MM.1S (cell line): ENCODE measurements at regions not wholly inside any gene's neighbourhood (a gene's known extent, or its start where the extent isn't known, plus 50 kb on each side); places are given as distances from the start of the nearest gene placed in this dataset.
"Not testable (repeated sequence)": the region's sequence is repeated elsewhere in the genome, so short reads cannot be mapped to it uniquely, and the experiment has no call there.

ENCODE experiments used
- DNase-seq: peaks from one replicate; pipeline ENCODE4 v3.0.0-alpha.2; 2015
- H2AFZ ChIP-seq: fragments of 300-600 bp; sonication (generic); 2 replicates; pipeline ENCODE4 v1.6.0; 2016; ENCODE audit warnings: antibody characterized with exemption, low read length
- H3F3A ChIP-seq: fragments of 300-600 bp; sonication (generic); 2 replicates; pipeline ENCODE4 v1.6.1; 2016; ENCODE audit warnings: mild to moderate bottlenecking, antibody characterized with exemption, low read length, moderate library complexity, mixed read lengths; ENCODE audit not compliant: insufficient read depth
- H3K27ac ChIP-seq: fragments of 300-600 bp; sonication (generic); 2 replicates; pipeline ENCODE4 v1.5.1; 2016; ENCODE audit warnings: mild to moderate bottlenecking, low read length
- H3K27me3 ChIP-seq: fragments of 300-600 bp; sonication (generic); replicated peaks from 2 replicates; pipeline ENCODE4 v1.6.0; 2016; ENCODE audit warnings: low read length; ENCODE audit not compliant: insufficient read depth
- H3K36me3 ChIP-seq: fragments of 300-600 bp; sonication (generic); replicated peaks from 2 replicates; pipeline ENCODE4 v1.6.1; 2016; ENCODE audit warnings: mild to moderate bottlenecking, low read length, mixed read lengths; ENCODE audit not compliant: insufficient read depth
- H3K4me1 ChIP-seq: fragments of 300-600 bp; sonication (generic); 2 replicates; pipeline ENCODE4 v1.6.1; 2016; ENCODE audit warnings: low read length, mixed read lengths
- H3K4me2 ChIP-seq: fragments of 300-600 bp; sonication (generic); 2 replicates; pipeline ENCODE4 v1.6.0; 2016; ENCODE audit warnings: low read depth, low read length
- H3K4me3 ChIP-seq: fragments of 300-600 bp; sonication (generic); 2 replicates; pipeline ENCODE4 v1.5.1; 2016; ENCODE audit warnings: low read length, mixed read lengths
- H3K79me2 ChIP-seq: fragments of 300-600 bp; sonication (generic); 2 replicates; pipeline ENCODE4 v1.6.1; 2016; ENCODE audit warnings: mixed run types, low read length, mixed read lengths
- H3K9ac ChIP-seq: fragments of 300-600 bp; sonication (generic); 2 replicates; pipeline ENCODE4 v1.6.1; 2016; ENCODE audit warnings: low read length, mixed read lengths
- H3K9me2 ChIP-seq: fragments of 300-600 bp; sonication (generic); replicated peaks from 2 replicates; pipeline ENCODE4 v1.6.1; 2016; ENCODE audit warnings: mild to moderate bottlenecking, low read length, mixed read lengths; ENCODE audit not compliant: insufficient read depth
- H3K9me3 ChIP-seq: fragments of 300-600 bp; sonication (generic); replicated peaks from 2 replicates; pipeline ENCODE4 v1.6.1; 2016; ENCODE audit warnings: mild to moderate bottlenecking, low read length, mixed read lengths; ENCODE audit not compliant: insufficient read depth
- H4K20me1 ChIP-seq: fragments of 300-600 bp; sonication (generic); 2 replicates; pipeline ENCODE4 v1.6.1; 2016; ENCODE audit warnings: mild to moderate bottlenecking, low read length, moderate library complexity, mixed read lengths; ENCODE audit not compliant: insufficient read depth

DNA sequence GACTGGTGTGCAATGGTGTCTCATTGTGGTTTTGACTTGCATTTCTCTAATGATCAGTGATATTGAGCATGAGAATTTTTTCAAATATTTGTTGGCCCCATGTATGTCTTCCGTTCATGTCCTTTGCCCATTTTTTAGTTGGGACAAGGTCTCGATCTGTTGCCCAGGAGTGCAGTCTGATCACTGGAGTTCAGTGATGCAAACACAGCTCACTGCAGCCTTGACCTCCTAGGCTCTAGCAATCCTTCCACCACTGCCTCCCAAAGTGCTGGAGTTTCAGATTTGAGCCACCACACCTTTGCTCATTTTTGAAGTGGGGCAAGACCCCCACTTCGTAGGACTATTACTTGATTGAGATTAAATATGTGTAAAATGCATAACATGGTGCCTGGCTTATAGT is 116.2 kb upstream of the NBPF9 start:
- not testable (repeated sequence) for H3K9me2 ChIP-seq, H3K9me3 ChIP-seq, DNase-seq, H3K9ac ChIP-seq, H3K4me2 ChIP-seq, H3K79me2 ChIP-seq, H2AFZ ChIP-seq, H3K27me3 ChIP-seq, H3F3A ChIP-seq, H3K36me3 ChIP-seq, H3K27ac ChIP-seq, H3K4me3 ChIP-seq, H3K4me1 ChIP-seq, H4K20me1 ChIP-seq

DNA sequence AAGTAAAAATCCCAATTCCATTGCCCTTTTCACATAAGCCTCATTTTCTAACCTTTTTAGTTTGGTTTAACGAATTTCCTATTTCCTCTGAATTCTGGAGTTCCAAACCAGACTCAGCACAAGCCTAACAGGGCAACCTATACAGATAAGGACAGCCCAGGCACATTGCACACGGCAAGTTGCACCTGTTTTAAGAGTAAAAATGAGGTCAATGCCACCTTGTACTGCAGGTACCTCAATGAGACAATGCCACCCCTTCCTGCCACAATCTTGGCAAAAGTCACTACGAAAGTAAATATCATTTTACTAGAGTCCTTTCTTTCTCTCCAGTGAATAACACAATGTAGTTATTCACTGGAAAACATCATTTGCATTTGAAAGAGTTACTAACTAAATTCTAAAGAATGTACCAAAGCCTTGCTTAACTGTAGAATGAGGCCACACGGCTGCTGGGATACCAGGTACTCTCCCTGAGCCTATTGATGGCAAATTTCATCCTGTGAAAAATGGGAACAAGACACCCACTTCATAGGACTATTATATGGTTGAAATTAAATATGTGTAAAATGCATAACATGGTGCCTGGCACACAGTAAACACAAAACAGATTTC is 117.2 kb upstream of the NBPF9 start:
- not testable (repeated sequence) for H4K20me1 ChIP-seq, DNase-seq, H2AFZ ChIP-seq, H3K79me2 ChIP-seq, H3K9me2 ChIP-seq, H3K27me3 ChIP-seq, H3K9ac ChIP-seq, H3K9me3 ChIP-seq, H3K36me3 ChIP-seq, H3K27ac ChIP-seq, H3F3A ChIP-seq, H3K4me1 ChIP-seq, H3K4me2 ChIP-seq, H3K4me3 ChIP-seq

DNA sequence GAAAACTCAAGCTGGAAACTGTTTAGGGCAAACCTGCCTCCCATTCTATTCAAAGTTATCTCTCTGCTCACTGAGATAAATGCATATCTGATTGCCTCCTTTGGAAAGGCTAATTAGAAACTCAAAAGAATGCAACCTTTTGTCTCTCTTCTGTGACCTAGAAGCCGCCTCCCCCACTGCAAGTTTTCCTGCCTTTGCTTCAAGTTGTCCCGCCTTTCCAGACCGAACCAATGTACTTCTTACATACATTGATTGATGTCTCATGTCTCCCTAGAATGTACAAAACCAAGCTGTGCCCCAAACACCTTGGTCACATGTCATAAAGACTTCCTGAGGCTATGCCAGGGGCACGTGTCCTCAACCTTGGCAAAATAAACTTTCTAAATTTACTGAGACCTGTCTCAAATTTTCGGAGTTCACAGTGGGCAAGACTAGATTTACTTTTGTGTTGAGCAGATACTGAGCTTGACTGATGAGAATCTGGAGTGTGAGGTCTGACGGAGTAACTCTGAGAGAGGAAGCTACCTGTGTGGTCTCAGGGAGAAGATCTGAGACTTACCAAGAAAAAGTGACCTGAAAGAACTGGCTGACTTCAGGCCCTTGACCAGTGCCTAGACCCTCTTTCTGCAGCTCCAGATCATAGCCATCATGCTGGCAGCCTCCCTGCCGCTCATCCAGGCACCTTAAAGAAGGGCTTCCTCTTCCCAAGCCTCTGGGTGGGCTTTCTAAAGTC is 124.7 kb upstream of the NBPF9 start:
- not testable (repeated sequence) for H3K27me3 ChIP-seq, H3K27ac ChIP-seq, DNase-seq, H3K79me2 ChIP-seq, H2AFZ ChIP-seq, H3K9ac ChIP-seq, H3K4me3 ChIP-seq, H3K4me1 ChIP-seq, H3K9me3 ChIP-seq, H3K36me3 ChIP-seq, H3K9me2 ChIP-seq, H3K4me2 ChIP-seq, H4K20me1 ChIP-seq, H3F3A ChIP-seq

DNA sequence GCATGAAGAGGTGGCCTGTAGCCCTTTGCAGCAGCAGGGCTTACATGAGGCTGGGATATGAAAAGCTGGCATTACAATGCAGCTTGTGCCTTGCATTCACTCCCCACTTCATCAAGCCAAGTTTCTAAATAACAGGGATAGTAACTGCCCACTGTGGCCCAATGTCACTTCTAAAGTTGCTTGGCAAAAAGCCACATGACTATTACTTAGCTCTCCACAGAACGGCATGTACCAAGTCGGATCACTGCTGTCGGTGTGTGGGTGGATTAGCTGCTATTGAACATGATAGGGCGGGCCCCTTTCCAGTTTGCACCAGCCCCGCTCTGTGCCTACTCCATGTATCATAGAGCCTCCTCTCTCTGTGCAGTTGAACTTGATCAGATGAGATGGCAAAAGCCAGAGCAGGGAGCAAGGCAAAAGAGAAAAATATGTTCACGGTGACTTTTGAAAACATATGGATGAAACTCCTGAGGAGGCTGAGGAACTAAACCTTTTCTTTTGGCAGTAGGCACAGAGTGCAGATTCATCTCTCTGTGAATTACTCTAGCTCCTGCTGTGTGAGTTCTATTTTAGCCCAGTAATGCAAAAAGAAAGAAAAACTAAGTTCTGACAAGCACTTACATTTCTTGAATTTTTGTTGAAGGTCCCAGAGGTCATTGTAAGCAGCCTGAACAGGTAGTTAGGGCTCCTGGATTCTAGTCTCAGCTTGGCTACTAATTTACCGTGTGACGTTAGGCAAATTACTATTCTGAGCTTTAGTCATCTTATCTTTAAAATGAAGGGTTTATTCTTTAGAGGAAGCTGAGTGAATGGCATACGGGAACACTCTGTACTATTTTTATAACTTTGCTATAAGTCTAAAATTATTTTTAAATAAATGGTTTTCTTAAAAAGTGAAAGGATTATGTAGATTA is 125.6 kb upstream of the NBPF9 start:
- H3K79me2 ChIP-seq, H3K4me2 ChIP-seq, H3K4me1 ChIP-seq, H3K27ac ChIP-seq, H3K27me3 ChIP-seq, H3K9ac ChIP-seq, H3K36me3 ChIP-seq, H3K9me2 ChIP-seq, H3K4me3 ChIP-seq, H3F3A ChIP-seq, H4K20me1 ChIP-seq, H3K9me3 ChIP-seq, DNase-seq, H2AFZ ChIP-seq: not testable (repeated sequence)

GRCh38 chr1:149229813-149230212 is 126.5 kb upstream of the NBPF9 start:
- H3K9ac ChIP-seq, DNase-seq, H3K4me1 ChIP-seq, H3F3A ChIP-seq, H4K20me1 ChIP-seq, H3K4me2 ChIP-seq, H3K79me2 ChIP-seq, H2AFZ ChIP-seq, H3K36me3 ChIP-seq, H3K27me3 ChIP-seq, H3K9me2 ChIP-seq, H3K4me3 ChIP-seq, H3K27ac ChIP-seq, H3K9me3 ChIP-seq: not testable (repeated sequence)

- H3K4me1 ChIP-seq, H3K79me2 ChIP-seq, H3K27ac ChIP-seq, DNase-seq, H4K20me1 ChIP-seq, H2AFZ ChIP-seq, H3K36me3 ChIP-seq, H3K9ac ChIP-seq, H3K4me2 ChIP-seq, H3K27me3 ChIP-seq, H3F3A ChIP-seq, H3K9me3 ChIP-seq, H3K9me2 ChIP-seq, H3K4me3 ChIP-seq: not testable (repeated sequence)
Measured at GRCh38 chr1:149234926-149235914, 131.9 kb upstream of the NBPF9 start.

DNA sequence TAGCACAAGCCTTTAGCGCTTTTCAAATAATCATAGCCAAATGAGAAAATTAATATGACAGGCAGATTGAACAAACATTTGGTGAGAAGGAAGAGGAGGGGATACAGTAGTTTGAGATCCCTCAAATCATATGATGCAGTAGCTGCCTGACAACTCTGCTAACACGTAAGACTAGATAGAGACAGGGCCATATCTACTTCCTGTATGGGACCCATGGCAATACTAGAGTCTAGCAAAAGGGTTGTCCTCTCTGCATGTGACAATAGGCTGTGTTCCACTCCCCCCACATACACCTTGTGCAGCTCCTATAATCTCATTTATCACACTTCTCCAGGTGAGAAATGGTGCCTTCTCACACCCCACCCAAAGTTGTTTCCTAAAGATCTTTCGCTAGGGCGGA is 134.2 kb upstream of the NBPF9 start:
- DNase-seq, H3K9me2 ChIP-seq, H3F3A ChIP-seq, H3K9me3 ChIP-seq, H3K79me2 ChIP-seq, H3K4me1 ChIP-seq, H3K9ac ChIP-seq, H4K20me1 ChIP-seq, H3K36me3 ChIP-seq, H3K4me2 ChIP-seq, H3K27ac ChIP-seq, H3K4me3 ChIP-seq, H2AFZ ChIP-seq, H3K27me3 ChIP-seq: not testable (repeated sequence)
